ENCODE measurements at regions not wholly inside any gene's neighbourhood (a gene's known extent, or its start where the extent isn't known, plus 50 kb on each side); places are given as distances from the start of the nearest gene placed in this dataset.

- TF ChIP-seq CTCF (IDR thresholded peaks at IDR 0.05; ENCODE audit: insufficient read depth, missing control alignments): no peak
- DNase-seq (ENCODE audit: insufficient read length, low spot score) (no peak), FAIRE-seq (no peak)
These were observed 57.3 kb upstream of the CASZ1 start for GRCh38 chr1:10853701-10854100.

- no peak for TF ChIP-seq CTCF (IDR thresholded peaks at IDR 0.05; ENCODE audit: insufficient read depth, missing control alignments)
- no peak for FAIRE-seq
- no peak for DNase-seq (ENCODE audit: insufficient read length, low spot score)
These were observed 58.5 kb upstream of the CASZ1 start for GRCh38 chr1:10854856-10855459.

- TF ChIP-seq CTCF (IDR thresholded peaks at IDR 0.05; ENCODE audit: insufficient read depth, missing control alignments): no peak
- FAIRE-seq (no peak), DNase-seq (ENCODE audit: insufficient read length, low spot score) (no peak)
These were observed 59.8 kb upstream of the CASZ1 start for GRCh38 chr1:10856176-10856683.

GRCh38 chr1:10856863-10857598 is 60.6 kb upstream of the CASZ1 start:
- no peak for TF ChIP-seq CTCF (IDR thresholded peaks at IDR 0.05; ENCODE audit: insufficient read depth, missing control alignments)
- DNase-seq (ENCODE audit: insufficient read length, low spot score) (no peak), FAIRE-seq (no peak)

- FAIRE-seq: no peak
- no peak for DNase-seq (ENCODE audit: insufficient read length, low spot score)
- no peak for TF ChIP-seq CTCF (IDR thresholded peaks at IDR 0.05; ENCODE audit: insufficient read depth, missing control alignments)
These were observed 61.2 kb upstream of the CASZ1 start for GRCh38 chr1:10857687-10858086.

GRCh38 chr1:10860218-10860617 is 63.8 kb upstream of the CASZ1 start:
- FAIRE-seq (no peak), DNase-seq (ENCODE audit: insufficient read length, low spot score) (no peak)
- TF ChIP-seq CTCF (IDR thresholded peaks at IDR 0.05; ENCODE audit: insufficient read depth, missing control alignments): no peak

GRCh38 chr1:10860682-10861081 is 64.2 kb upstream of the CASZ1 start:
- DNase-seq (ENCODE audit: insufficient read length, low spot score): no peak
- TF ChIP-seq CTCF (IDR thresholded peaks at IDR 0.05; ENCODE audit: insufficient read depth, missing control alignments): no peak
- FAIRE-seq: no peak
